Mesothelial cell of epicardium (in vitro differentiated cells): ENCODE measurements at regions not wholly inside any gene's neighbourhood (a gene's known extent, or its start where the extent isn't known, plus 50 kb on each side); places are given as distances from the start of the nearest gene placed in this dataset.

Experiments
- DNase-seq, 2 experiments: peaks; one replicate each; pipeline ENCODE4 v3.0.0; 2021; ENCODE audit warnings: low spot score in 2 of 2; ENCODE audit not compliant: unreplicated experiment in 2 of 2
- H3K27ac Mint-ChIP-seq: 2 replicates; pipeline ENCODE4 v1.8.0; 2021; ENCODE audit warnings: mixed read lengths
- H3K27me3 Mint-ChIP-seq: 2 replicates; pipeline ENCODE4 v1.8.0; 2021; ENCODE audit warnings: low read depth, mixed read lengths
- H3K36me3 Mint-ChIP-seq: 2 replicates; pipeline ENCODE4 v1.8.0; 2021; ENCODE audit warnings: mixed read lengths
- H3K4me1 Mint-ChIP-seq: 2 replicates; pipeline ENCODE4 v1.8.0; 2021; ENCODE audit warnings: mixed read lengths
- H3K4me3 Mint-ChIP-seq: 2 replicates; pipeline ENCODE4 v1.8.0; 2021; ENCODE audit warnings: mild to moderate bottlenecking, moderate library complexity, mixed read lengths
- H3K9me3 Mint-ChIP-seq: 2 replicates; pipeline ENCODE4 v1.8.0; 2021; ENCODE audit warnings: mixed read lengths
- CTCF ChIP-seq: fragments of 200-600 bp; sonication (generic); IDR thresholded peaks from one replicate; pipeline ENCODE4 v1.5.0; 2021; ENCODE audit warnings: antibody characterized with exemption; ENCODE audit not compliant: unreplicated experiment

GRCh38 chr13:84431646-84432045 is 549.4 kb upstream of the SLITRK1 start:
- no peak overlapping the region for H3K4me3 Mint-ChIP-seq
- no peaks in the 10 kb centered on the region for H3K27me3 Mint-ChIP-seq
- DNase-seq, result no peak
- H3K9me3 Mint-ChIP-seq, result peaks cover 13% of the 10 kb centered on the region
- H3K4me1 Mint-ChIP-seq, result peaks cover 22% of the 10 kb centered on the region
- no peak for TF ChIP-seq CTCF
- H3K27ac Mint-ChIP-seq, result peak overlapping the region; percentile 47
- peaks cover 3% of the 10 kb centered on the region for H3K36me3 Mint-ChIP-seq

- peaks cover 22% of the 10 kb centered on the region for H3K4me1 Mint-ChIP-seq
- peaks cover 13% of the 10 kb centered on the region for H3K9me3 Mint-ChIP-seq
- no peaks in the 10 kb centered on the region for H3K27me3 Mint-ChIP-seq
- DNase-seq, result no peak
- H3K27ac Mint-ChIP-seq, result peak overlapping the region; percentile 75
- no peak overlapping the region for H3K4me3 Mint-ChIP-seq
- peaks cover 3% of the 10 kb centered on the region for H3K36me3 Mint-ChIP-seq
- TF ChIP-seq CTCF, result no peak
Observed at GRCh38 chr13:84430446-84430845, 548.2 kb upstream of the SLITRK1 start.

GRCh38 chr13:84430015-84430414 is 547.7 kb upstream of the SLITRK1 start:
- no peak for DNase-seq
- Mint-ChIP-seq H3K4me1 (peaks cover 22% of the 10 kb centered on the region), H3K9me3 (peaks cover 12% of the 10 kb centered on the region), H3K27ac (peak overlapping the region; percentile 75), H3K27me3 (no peaks in the 10 kb centered on the region), H3K4me3 (no peak overlapping the region), H3K36me3 (peaks cover 3% of the 10 kb centered on the region)
- no peak for TF ChIP-seq CTCF

- Mint-ChIP-seq H3K36me3 (peaks cover 3% of the 10 kb centered on the region), H3K9me3 (peaks cover 33% of the 10 kb centered on the region), H3K4me3 (no peak overlapping the region), H3K27ac (no peak overlapping the region), H3K4me1 (peaks cover 1% of the 10 kb centered on the region), H3K27me3 (no peaks in the 10 kb centered on the region)
- DNase-seq, result no peak
- no peak for TF ChIP-seq CTCF
Observed at GRCh38 chr13:84418041-84418440, 535.8 kb upstream of the SLITRK1 start.

GRCh38 chr13:84417416-84417815 is 535.1 kb upstream of the SLITRK1 start:
- no peak for DNase-seq
- Mint-ChIP-seq H3K4me1 (peaks cover 4% of the 10 kb centered on the region), H3K9me3 (peaks cover 33% of the 10 kb centered on the region), H3K27ac (no peak overlapping the region), H3K4me3 (no peak overlapping the region), H3K36me3 (peaks cover 3% of the 10 kb centered on the region), H3K27me3 (no peaks in the 10 kb centered on the region)
- TF ChIP-seq CTCF, result no peak

GRCh38 chr13:84413016-84413415 is 530.7 kb upstream of the SLITRK1 start:
- TF ChIP-seq CTCF, result no peak
- Mint-ChIP-seq H3K9me3 (peaks cover 20% of the 10 kb centered on the region), H3K27me3 (no peaks in the 10 kb centered on the region), H3K4me1 (peaks cover 4% of the 10 kb centered on the region), H3K36me3 (no peaks in the 10 kb centered on the region), H3K27ac (no peak overlapping the region), H3K4me3 (no peak overlapping the region)
- no peak for DNase-seq
